ENCODE measurements at regions not wholly inside any gene's neighbourhood (a gene's known extent, or its start where the extent isn't known, plus 50 kb on each side); places are given as distances from the start of the nearest gene placed in this dataset.

DNA sequence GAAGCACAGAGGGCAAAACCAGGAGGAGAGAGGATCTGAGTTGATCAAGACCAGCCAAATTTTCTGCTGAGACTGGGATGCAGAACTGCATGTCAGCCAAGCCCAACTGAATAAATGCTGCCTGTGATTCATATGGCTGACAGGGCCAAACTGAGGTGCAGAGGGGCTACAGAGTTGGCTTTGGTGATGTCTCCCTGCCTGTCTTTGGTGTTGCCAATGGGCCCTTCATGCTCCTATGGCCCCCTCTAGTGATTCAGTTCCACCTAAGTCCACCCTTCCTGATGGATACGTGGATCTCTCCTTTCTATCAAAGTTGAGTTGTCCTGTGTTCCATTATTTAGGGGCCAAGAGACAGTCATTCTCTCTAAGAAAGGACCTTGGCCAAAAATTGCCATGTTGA, 163.6 kb upstream of the TLE4 start:
- no peak for TF ChIP-seq CTCF (IDR thresholded peaks at IDR 0.05)
- no peak for TF ChIP-seq POLR2A (IDR thresholded peaks at IDR 0.05)
- TF ChIP-seq POLR2AphosphoS5 (IDR thresholded peaks at IDR 0.05) = no peak

Data from stomach (tissue), 4 donors.